ENCODE measurements at regions not wholly inside any gene's neighbourhood (a gene's known extent, or its start where the extent isn't known, plus 50 kb on each side); places are given as distances from the start of the nearest gene placed in this dataset.

- H3K9ac ChIP-seq (ENCODE audit: low read length) = no peak overlapping the region
- no peak for DNase-seq
- H4K20me1 ChIP-seq (ENCODE audit: control insufficient read depth, insufficient read depth, low read length, poor library complexity, severe bottlenecking) = no peaks in the 10 kb centered on the region
- CTCF ChIA-PET = no interaction called here
- Mint-ChIP-seq H3K4me3 (no peak overlapping the region), H3K9me3 (ENCODE audit: insufficient read depth) (no peaks in the 10 kb centered on the region), H3K27ac (no peak overlapping the region), H3K4me1 (no peaks in the 10 kb centered on the region), H3K27me3 (no peaks in the 10 kb centered on the region)
- no peaks in the 10 kb centered on the region for H3K27me3 ChIP-seq (replicated peaks in 1 of 4; ENCODE audit: control extremely low read depth in 1 of 4, control insufficient read depth in 3 of 4, insufficient read depth in 4 of 4, low read length in 3 of 4)
- H3K79me2 ChIP-seq (ENCODE audit: control insufficient read depth, insufficient read depth, low read length) = no peaks in the 10 kb centered on the region
- no peak overlapping the region for H3K4me3 ChIP-seq (ENCODE audit: control extremely low read depth in 1 of 5, extremely low read depth in 1 of 5, insufficient read depth in 1 of 5, low read depth in 2 of 5, low read length in 4 of 5)
- intact Hi-C loops (cut with micrococcal nuclease) = no loop called here
- H3K36me3 ChIP-seq (replicated peaks in 1 of 2; ENCODE audit: control extremely low read depth in 1 of 2, control insufficient read depth in 1 of 2, extremely low read depth in 1 of 2, insufficient read depth in 2 of 2, low read length in 1 of 2) = no peaks in the 10 kb centered on the region
- ATAC-seq (ENCODE audit: low read depth) = no peak
- H3K9me3 ChIP-seq (ENCODE audit: control extremely low read depth in 1 of 3, control insufficient read depth in 2 of 3, insufficient read depth in 1 of 3, low read length in 2 of 3) = no peaks in the 10 kb centered on the region
- H3K27ac ChIP-seq (ENCODE audit: low read length in 2 of 2) = no peak overlapping the region
- H2AFZ ChIP-seq (ENCODE audit: insufficient read depth, low read depth, low read length, poor library complexity, severe bottlenecking) = no peak overlapping the region
- H3K4me1 ChIP-seq (ENCODE audit: control insufficient read depth in 2 of 2, insufficient read depth in 2 of 2, low read length in 2 of 2) = no peaks in the 10 kb centered on the region
- H3K4me2 ChIP-seq (replicated peaks; ENCODE audit: low read depth, low read length, poor library complexity, severe bottlenecking) = no peak overlapping the region
- POLR2A ChIA-PET = no interaction called here
- TF ChIP-seq CTCF (IDR thresholded peaks at IDR 0.05) (no peak), EZH2 (IDR thresholded peaks at IDR 0.05; ENCODE audit: borderline replicate concordance, insufficient read depth, low read depth, low read length, poor library complexity, severe bottlenecking) (no peak)
Observed at GRCh38 chr13:80903911-80904310, 563.0 kb upstream of the SPRY2 start.

- no CpG with 5 or more reads among the region's 2 CpGs for WGBS (ENCODE audit: insufficient coverage)
- intact Hi-C loops (cut with micrococcal nuclease) = no loop called here
- POLR2A ChIA-PET = no interaction called here
- Histone ChIP-seq H4K20me1 (ENCODE audit: control insufficient read depth, insufficient read depth, low read length, poor library complexity, severe bottlenecking) (no peaks in the 10 kb centered on the region), H3K9ac (ENCODE audit: low read length) (no peak overlapping the region), H3K9me3 (ENCODE audit: control extremely low read depth in 1 of 3, control insufficient read depth in 2 of 3, insufficient read depth in 1 of 3, low read length in 2 of 3) (no peaks in the 10 kb centered on the region), H3K36me3 (replicated peaks in 1 of 2; ENCODE audit: control extremely low read depth in 1 of 2, control insufficient read depth in 1 of 2, extremely low read depth in 1 of 2, insufficient read depth in 2 of 2, low read length in 1 of 2) (no peaks in the 10 kb centered on the region), H3K79me2 (ENCODE audit: control insufficient read depth, insufficient read depth, low read length) (no peaks in the 10 kb centered on the region), H2AFZ (ENCODE audit: insufficient read depth, low read depth, low read length, poor library complexity, severe bottlenecking) (no peak overlapping the region), H3K27me3 (replicated peaks in 1 of 4; ENCODE audit: control extremely low read depth in 1 of 4, control insufficient read depth in 3 of 4, insufficient read depth in 4 of 4, low read length in 3 of 4) (no peaks in the 10 kb centered on the region), H3K4me2 (replicated peaks; ENCODE audit: low read depth, low read length, poor library complexity, severe bottlenecking) (no peak overlapping the region), H3K4me3 (ENCODE audit: control extremely low read depth in 1 of 5, extremely low read depth in 1 of 5, insufficient read depth in 1 of 5, low read depth in 2 of 5, low read length in 4 of 5) (no peak overlapping the region), H3K27ac (ENCODE audit: low read length in 2 of 2) (no peak overlapping the region), H3K4me1 (ENCODE audit: control insufficient read depth in 2 of 2, insufficient read depth in 2 of 2, low read length in 2 of 2) (no peaks in the 10 kb centered on the region)
- TF ChIP-seq EZH2 (IDR thresholded peaks at IDR 0.05; ENCODE audit: borderline replicate concordance, insufficient read depth, low read depth, low read length, poor library complexity, severe bottlenecking) (no peak), CTCF (IDR thresholded peaks at IDR 0.05) (no peak)
- H3K4me3 Mint-ChIP-seq = no peak overlapping the region
- H3K27me3 Mint-ChIP-seq = no peaks in the 10 kb centered on the region
- H3K9me3 Mint-ChIP-seq (ENCODE audit: insufficient read depth) = no peaks in the 10 kb centered on the region
- no peaks in the 10 kb centered on the region for H3K4me1 Mint-ChIP-seq
- no peak overlapping the region for H3K27ac Mint-ChIP-seq
- no peak for ATAC-seq (ENCODE audit: low read depth)
- CTCF ChIA-PET = no interaction called here
- DNase-seq = no peak
Observed at GRCh38 chr13:80901530-80901929, 560.6 kb upstream of the SPRY2 start.
